GM06990 (cell line): ENCODE measurements at regions not wholly inside any gene's neighbourhood (a gene's known extent, or its start where the extent isn't known, plus 50 kb on each side); places are given as distances from the start of the nearest gene placed in this dataset.

Experiments used
- DNase-seq: peaks from one replicate; pipeline ENCODE4 v3.0.0-alpha.2; 2011; ENCODE audit not compliant: insufficient read length; ENCODE audit errors: extremely low read depth
- H3K27me3 ChIP-seq: replicated peaks from 2 replicates; pipeline ENCODE4 v1.6.0; 2011; ENCODE audit warnings: low read length; ENCODE audit not compliant: control insufficient read depth, insufficient read depth
- H3K36me3 ChIP-seq: 2 replicates; pipeline ENCODE4 v1.5.1; 2011; ENCODE audit warnings: low read length; ENCODE audit not compliant: control insufficient read depth, insufficient read depth
- H3K4me3 ChIP-seq: replicated peaks from 2 replicates; pipeline ENCODE4 v1.5.1; 2011; ENCODE audit warnings: low read depth, mild to moderate bottlenecking, control low read depth, low read length
- CTCF ChIP-seq: IDR thresholded peaks from 2 replicates; pipeline ENCODE4 v1.5.1; 2011; ENCODE audit warnings: low read length, control low read depth, mild to moderate bottlenecking, inconsistent platforms; ENCODE audit not compliant: insufficient read depth, poor library complexity, severe bottlenecking

DNA sequence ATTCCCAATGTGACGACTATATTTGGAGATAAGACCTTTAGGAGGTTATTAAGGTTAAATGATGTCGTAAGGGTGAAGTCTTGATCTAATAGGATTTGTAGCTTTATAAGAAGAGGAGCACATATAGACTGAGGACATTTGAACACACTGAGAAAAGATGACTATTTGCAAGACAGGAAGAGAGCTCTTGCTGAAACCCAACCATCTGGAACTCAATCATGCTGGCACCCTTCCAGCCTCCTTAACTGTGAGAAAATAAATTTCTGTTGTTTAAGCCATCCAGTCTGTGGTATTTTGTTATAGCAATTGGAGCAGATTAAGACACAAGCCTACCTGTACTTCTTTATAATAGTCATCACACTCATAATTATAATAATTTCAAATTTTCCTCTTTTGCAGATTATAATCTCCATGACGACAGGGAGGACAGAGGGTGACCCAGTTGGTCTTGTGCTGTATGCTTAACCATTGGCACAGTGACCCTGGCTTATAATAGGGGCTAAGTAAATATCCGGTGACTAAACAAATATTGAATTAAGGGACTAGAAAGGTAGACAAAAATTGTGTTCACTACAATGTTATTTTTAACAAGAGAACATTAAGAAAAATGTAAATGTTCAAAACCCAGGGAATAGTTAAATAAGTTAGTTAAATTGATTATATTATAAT, 206.4 kb upstream of the HDDC2 start:
- TF ChIP-seq CTCF, result no peak
- Histone ChIP-seq H3K27me3 (no peaks in the 10 kb centered on the region; the same call in 1 of the 2 replicates), H3K36me3 (no peaks in the 10 kb centered on the region), H3K4me3 (no peak overlapping the region)
- DNase-seq, result no peak

DNA sequence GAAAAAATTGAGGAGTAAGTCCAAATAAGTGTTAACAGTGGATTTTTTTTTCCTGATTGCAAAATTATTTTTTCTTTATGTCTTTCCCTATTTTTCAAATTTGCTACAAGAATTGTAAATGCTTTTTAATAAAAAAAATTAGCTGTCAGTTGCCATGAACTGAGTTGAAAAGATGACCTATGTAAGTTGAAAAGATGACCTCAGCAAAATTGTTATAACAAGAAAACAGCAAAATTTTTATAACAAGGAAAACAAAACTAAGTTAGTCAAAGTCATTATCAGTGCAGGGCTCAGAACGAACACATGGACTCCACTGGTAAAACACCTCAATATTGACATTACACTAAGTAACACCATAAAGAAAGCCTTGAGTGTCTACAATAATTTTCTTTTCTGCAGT, 207.0 kb upstream of the HDDC2 start:
- DNase-seq, result no peak
- Histone ChIP-seq H3K4me3 (no peak overlapping the region), H3K36me3 (no peaks in the 10 kb centered on the region), H3K27me3 (no peaks in the 10 kb centered on the region; the same call in 1 of the 2 replicates)
- TF ChIP-seq CTCF, result no peak

DNA sequence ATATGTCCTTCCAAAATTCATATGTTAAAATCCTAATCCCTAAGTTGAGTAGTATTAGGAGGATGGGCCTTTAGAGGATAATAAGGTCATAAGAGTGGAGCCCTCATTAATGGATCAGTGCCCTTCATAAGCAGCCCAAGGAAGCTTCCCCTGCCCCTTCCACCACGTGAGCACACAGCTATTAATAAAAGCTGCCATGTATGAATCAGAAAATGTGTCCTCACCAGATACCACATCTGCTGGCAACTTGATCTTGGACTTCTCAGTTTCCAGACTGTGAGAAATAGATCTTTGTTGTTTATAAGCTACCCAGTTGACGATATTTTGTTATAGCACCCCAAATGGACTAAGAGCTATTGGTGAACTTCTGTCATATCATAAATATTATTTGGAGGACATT, 207.7 kb upstream of the HDDC2 start:
- TF ChIP-seq CTCF, result no peak
- no peaks in the 10 kb centered on the region for H3K36me3 ChIP-seq
- no peaks in the 10 kb centered on the region; the same call in 1 of the 2 replicates for H3K27me3 ChIP-seq
- DNase-seq, result no peak
- H3K4me3 ChIP-seq, result no peak overlapping the region

DNA sequence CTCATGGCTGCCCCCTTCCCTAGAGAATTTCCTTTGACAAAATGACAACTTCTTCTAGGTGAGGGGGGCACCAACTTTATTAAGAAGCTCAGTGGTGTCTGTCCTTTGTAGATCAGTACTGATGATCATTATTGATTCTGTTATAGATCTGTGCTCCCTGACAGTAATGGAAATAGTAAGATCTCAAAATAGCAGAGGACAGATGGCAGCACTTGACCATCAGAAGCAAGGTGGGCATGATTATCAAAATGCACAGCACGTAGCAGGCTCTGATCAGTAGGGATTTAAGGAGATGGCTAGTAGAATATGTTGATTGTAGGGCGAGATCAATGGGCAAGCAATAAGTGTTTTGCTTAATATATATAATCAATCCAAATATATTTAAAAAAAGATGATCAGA, 208.6 kb upstream of the HDDC2 start:
- no peak overlapping the region for H3K4me3 ChIP-seq
- no peaks in the 10 kb centered on the region for H3K36me3 ChIP-seq
- H3K27me3 ChIP-seq, result no peaks in the 10 kb centered on the region; the same call in 1 of the 2 replicates
- DNase-seq, result no peak
- no peak for TF ChIP-seq CTCF

GRCh38 chr6:125511809-125512396, 210.1 kb upstream of the HDDC2 start:
- DNase-seq, result no peak
- no peak overlapping the region for H3K4me3 ChIP-seq
- H3K36me3 ChIP-seq, result no peaks in the 10 kb centered on the region
- no peaks in the 10 kb centered on the region; the same call in 1 of the 2 replicates for H3K27me3 ChIP-seq
- TF ChIP-seq CTCF, result no peak
